ENCODE measurements at regions not wholly inside any gene's neighbourhood (a gene's known extent, or its start where the extent isn't known, plus 50 kb on each side); places are given as distances from the start of the nearest gene placed in this dataset.

GRCh38 chr4:178344096-178344495 is 901.9 kb upstream of the AGA start:
- Histone ChIP-seq H3K27ac (ENCODE audit: control insufficient read depth, insufficient read depth) (no peak overlapping the region), H4K20me1 (ENCODE audit: control insufficient read depth, insufficient read depth) (no peaks in the 10 kb centered on the region), H3K4me2 (ENCODE audit: control insufficient read depth, insufficient read depth) (no peak overlapping the region), H2AFZ (ENCODE audit: control insufficient read depth, low read depth, low read length) (no peak overlapping the region), H3K79me2 (ENCODE audit: control insufficient read depth, insufficient read depth, low read length) (no peaks in the 10 kb centered on the region), H3K4me3 (no peak overlapping the region), H3K27me3 (replicated peaks in 1 of 2; ENCODE audit: control insufficient read depth in 2 of 2, insufficient read depth in 2 of 2, low read length in 1 of 2) (no peaks in the 10 kb centered on the region), H3K9ac (ENCODE audit: control insufficient read depth, insufficient read depth, low read length) (no peak overlapping the region), H3K4me1 (ENCODE audit: control insufficient read depth, insufficient read depth, low read length) (no peaks in the 10 kb centered on the region), H3K9me3 (replicated peaks; ENCODE audit: control insufficient read depth, insufficient read depth, low read length) (no peaks in the 10 kb centered on the region), H3K36me3 (ENCODE audit: control insufficient read depth in 2 of 2, insufficient read depth in 2 of 2, low read length in 1 of 2) (no peaks in the 10 kb centered on the region)
- DNase-seq (ENCODE audit: low read depth, low spot score), result no peak
- BruUV-seq (replicated peaks), result no TSS peak
- in situ Hi-C loops (cut with MboI), result no loop called here
- intact Hi-C loops (cut with micrococcal nuclease; ENCODE audit: unreplicated experiment), result no loop called here
- no peak for ATAC-seq
- CTCF ChIA-PET, result no interaction called here
- FAIRE-seq, result no peak
- TF ChIP-seq KLF5 (IDR thresholded peaks at IDR 0.05; ENCODE audit: partially characterized antibody) (no peak), FOXK2 (IDR thresholded peaks at IDR 0.05) (no peak), ZNF217 (IDR thresholded peaks at IDR 0.05) (no peak), TCF3 (IDR thresholded peaks at IDR 0.05; ENCODE audit: borderline replicate concordance, insufficient read depth, low read depth, low read length) (no peak), NR2C1 (IDR thresholded peaks at IDR 0.05) (no peak), SUPT20H (IDR thresholded peaks at IDR 0.05; ENCODE audit: borderline replicate concordance, control insufficient read depth, low read depth, low read length) (no peak), CREB1 (IDR thresholded peaks at IDR 0.05; ENCODE audit: low read depth) (no peak), STAT1 (conservative IDR thresholded peaks at IDR 0.05) (no peak), FOXM1 (IDR thresholded peaks at IDR 0.05; ENCODE audit: low read depth, low read length) (no peak), RUNX3 (IDR thresholded peaks at IDR 0.05; ENCODE audit: low read length) (no peak)
- RAD21 ChIA-PET (ENCODE audit: unreplicated experiment), result no interaction called here
- POLR2A ChIA-PET, result no interaction called here
- SMC1A ChIA-PET (ENCODE audit: uncharacterized antibody, unreplicated experiment), result no interaction called here

- RAD21 ChIA-PET (ENCODE audit: unreplicated experiment), result no interaction called here
- DNase-seq (ENCODE audit: low read depth, low spot score), result no peak
- Histone ChIP-seq H3K9me3 (replicated peaks; ENCODE audit: control insufficient read depth, insufficient read depth, low read length) (no peaks in the 10 kb centered on the region), H3K4me1 (ENCODE audit: control insufficient read depth, insufficient read depth, low read length) (no peaks in the 10 kb centered on the region), H3K79me2 (ENCODE audit: control insufficient read depth, insufficient read depth, low read length) (no peaks in the 10 kb centered on the region), H3K27me3 (replicated peaks in 1 of 2; ENCODE audit: control insufficient read depth in 2 of 2, insufficient read depth in 2 of 2, low read length in 1 of 2) (no peaks in the 10 kb centered on the region), H3K4me2 (ENCODE audit: control insufficient read depth, insufficient read depth) (no peak overlapping the region), H4K20me1 (ENCODE audit: control insufficient read depth, insufficient read depth) (no peaks in the 10 kb centered on the region), H2AFZ (ENCODE audit: control insufficient read depth, low read depth, low read length) (no peak overlapping the region), H3K27ac (ENCODE audit: control insufficient read depth, insufficient read depth) (no peak overlapping the region), H3K9ac (ENCODE audit: control insufficient read depth, insufficient read depth, low read length) (no peak overlapping the region), H3K36me3 (ENCODE audit: control insufficient read depth in 2 of 2, insufficient read depth in 2 of 2, low read length in 1 of 2) (no peaks in the 10 kb centered on the region), H3K4me3 (no peak overlapping the region)
- ATAC-seq, result no peak
- POLR2A ChIA-PET, result no interaction called here
- TF ChIP-seq HSF1 (IDR thresholded peaks at IDR 0.05; ENCODE audit: low read depth, low read length) (no peak), SMAD1 (IDR thresholded peaks at IDR 0.05; ENCODE audit: low read depth, partially characterized antibody) (no peak), SMAD5 (IDR thresholded peaks at IDR 0.05; ENCODE audit: low read depth) (no peak), SKIL (IDR thresholded peaks at IDR 0.05; ENCODE audit: low read depth, poor library complexity, severe bottlenecking) (no peak), IRF4 (IDR thresholded peaks at IDR 0.05; ENCODE audit: low read depth, low read length) (no peak)
- intact Hi-C loops (cut with micrococcal nuclease; ENCODE audit: unreplicated experiment) (no loop called here), in situ Hi-C loops (cut with MboI) (no loop called here)
- CTCF ChIA-PET, result interaction anchor here (0.7 kb wide), 1 partner anchor 38 kb away, joined by 3 read pairs; no protein-coding TSS in a partner anchor
- no peak for FAIRE-seq
- BruUV-seq (replicated peaks), result no TSS peak
- SMC1A ChIA-PET (ENCODE audit: uncharacterized antibody, unreplicated experiment), result no interaction called here
Measured at GRCh38 chr4:178347111-178347510, 904.9 kb upstream of the AGA start.

All from GM12878 (cell line).